GM23338 (cell line): ENCODE measurements at regions not wholly inside any gene's neighbourhood (a gene's known extent, or its start where the extent isn't known, plus 50 kb on each side); places are given as distances from the start of the nearest gene placed in this dataset.

Experiments used
- ATAC-seq: fragments of 200-7000 bp; cut with Tn5 transposase; 3 replicates; pipeline ENCODE4 v1.9.1; 2020
- DNase-seq: peaks from one replicate; pipeline ENCODE4 v3.0.0-alpha.2; 2015; ENCODE audit warnings: low spot score
- H2AFZ ChIP-seq: fragments of 200-600 bp; sonication (generic); 2 replicates; pipeline ENCODE4 v1.8.0; 2016; ENCODE audit warnings: antibody characterized with exemption, mild to moderate bottlenecking, moderate library complexity
- H3F3A ChIP-seq: fragments of 200-600 bp; sonication (generic); replicated peaks from 2 replicates; pipeline ENCODE4 v1.8.0; 2017; ENCODE audit warnings: antibody characterized with exemption, mixed run types, low read depth
- H3K27ac ChIP-seq: fragments of 200-600 bp; sonication (generic); 2 replicates; pipeline ENCODE4 v1.6.1; 2016; ENCODE audit warnings: low read depth
- H3K27me3 ChIP-seq: fragments of 200-600 bp; sonication (generic); 2 replicates; pipeline ENCODE4 v1.8.0; 2016; ENCODE audit warnings: mild to moderate bottlenecking, mixed run types, moderate library complexity; ENCODE audit not compliant: insufficient read depth
- H3K36me3 ChIP-seq: fragments of 200-600 bp; sonication (generic); 2 replicates; pipeline ENCODE4 v1.8.0; 2016; ENCODE audit warnings: mild to moderate bottlenecking; ENCODE audit not compliant: insufficient read depth
- H3K4me1 ChIP-seq: fragments of 200-600 bp; sonication (generic); 2 replicates; pipeline ENCODE4 v1.8.0; 2016; ENCODE audit warnings: mild to moderate bottlenecking, moderate library complexity; ENCODE audit not compliant: insufficient read depth
- H3K4me2 ChIP-seq: fragments of 200-600 bp; sonication (generic); 2 replicates; pipeline ENCODE4 v1.7.1; 2017; ENCODE audit warnings: mixed run types
- H3K4me3 ChIP-seq: fragments of 200-600 bp; sonication (generic); 2 replicates; pipeline ENCODE4 v1.6.1; 2016; ENCODE audit warnings: mixed run types
- H3K79me2 ChIP-seq: fragments of 200-600 bp; sonication (generic); replicated peaks from 2 replicates; pipeline ENCODE4 v1.8.0; 2017; ENCODE audit warnings: mild to moderate bottlenecking; ENCODE audit not compliant: insufficient read depth
- H3K9me2 ChIP-seq: fragments of 200-600 bp; sonication (generic); 2 replicates; pipeline ENCODE4 v1.8.0; 2017; ENCODE audit not compliant: insufficient read depth
- H4K20me1 ChIP-seq: fragments of 200-600 bp; sonication (generic); replicated peaks from 2 replicates; pipeline ENCODE4 v1.8.0; 2017; ENCODE audit warnings: mild to moderate bottlenecking; ENCODE audit not compliant: insufficient read depth
- H3K27ac Mint-ChIP-seq: 2 replicates; pipeline ENCODE4 v1.8.0; 2020; ENCODE audit warnings: inconsistent platforms, mild to moderate bottlenecking, moderate library complexity, mixed read lengths
- H3K27me3 Mint-ChIP-seq: 3 replicates; pipeline ENCODE4 v1.8.0; 2022; ENCODE audit warnings: low read depth, mild to moderate bottlenecking, moderate library complexity, mixed read lengths, inconsistent platforms; ENCODE audit not compliant: insufficient read depth, poor library complexity
- H3K36me3 Mint-ChIP-seq: 3 replicates; pipeline ENCODE4 v1.8.0; 2021; ENCODE audit warnings: low read depth, mild to moderate bottlenecking, inconsistent platforms, moderate library complexity, mixed read lengths
- H3K4me1 Mint-ChIP-seq: 3 replicates; pipeline ENCODE4 v1.8.0; 2020; ENCODE audit warnings: mild to moderate bottlenecking, inconsistent platforms, mixed read lengths
- H3K4me3 Mint-ChIP-seq: 3 replicates; pipeline ENCODE4 v1.8.0; 2021; ENCODE audit warnings: moderate library complexity, mild to moderate bottlenecking, inconsistent platforms, mixed read lengths
- H3K9me3 Mint-ChIP-seq: 3 replicates; pipeline ENCODE4 v1.8.0; 2020; ENCODE audit warnings: moderate library complexity, mild to moderate bottlenecking, inconsistent platforms, mixed read lengths
- CREB1 ChIP-seq: fragments of 250-450 bp; sonication (Bioruptor Pico); IDR thresholded peaks from 2 replicates; pipeline ENCODE4 v1.5.0; 2020; ENCODE audit warnings: low read depth, mild to moderate bottlenecking, moderate library complexity
- EZH2 ChIP-seq: fragments of 200-600 bp; sonication (generic); IDR thresholded peaks from one replicate; pipeline ENCODE4 v1.8.0; 2017; ENCODE audit warnings: antibody characterized with exemption, mild to moderate bottlenecking, low read depth; ENCODE audit not compliant: unreplicated experiment
- JUNB ChIP-seq: IDR thresholded peaks from one replicate; pipeline ENCODE4 v1.6.1; 2016; ENCODE audit warnings: antibody characterized with exemption; ENCODE audit not compliant: unreplicated experiment
- NANOG ChIP-seq: IDR thresholded peaks from 2 replicates; pipeline ENCODE4 v1.6.1; 2016; ENCODE audit warnings: antibody characterized with exemption, borderline replicate concordance
- POLR2AphosphoS5 ChIP-seq: IDR thresholded peaks from 2 replicates; pipeline ENCODE4 v1.6.1; 2016; ENCODE audit warnings: antibody characterized with exemption, low read depth
- STAT1 ChIP-seq: IDR thresholded peaks from one replicate; pipeline ENCODE4 v1.6.1; 2016; ENCODE audit warnings: antibody characterized with exemption; ENCODE audit not compliant: unreplicated experiment
- ZNF331 ChIP-seq: fragments of 250-450 bp; sonication (Bioruptor Pico); IDR thresholded peaks from 2 replicates; pipeline ENCODE4 v1.5.0; 2020; ENCODE audit warnings: low read depth, mild to moderate bottlenecking, moderate library complexity
- ZNF462 ChIP-seq: fragments of 250-450 bp; sonication (Bioruptor Pico); IDR thresholded peaks from 2 replicates; pipeline ENCODE4 v1.5.0; 2020; ENCODE audit warnings: mild to moderate bottlenecking, moderate library complexity
- TF ChIP-seq, protein P1 (sequence below), 2 experiments: fragments of 200-600 bp in 1 of 2; sonication (generic) in 1 of 2; conservative IDR thresholded peaks; 2 replicates each; pipeline versions ENCODE4 v1.5.1 to v1.6.1; 2016 to 2017; ENCODE audit warnings: antibody characterized with exemption in 2 of 2, low read depth in 2 of 2, mild to moderate bottlenecking in 2 of 2, moderate library complexity in 1 of 2
- TF ChIP-seq, protein P2 (sequence below): IDR thresholded peaks from 2 replicates; pipeline ENCODE4 v1.6.1; 2016; ENCODE audit warnings: antibody characterized with exemption
- TF ChIP-seq, protein P3 (sequence below): IDR thresholded peaks from one replicate; pipeline ENCODE4 v1.6.1; 2018; ENCODE audit warnings: antibody characterized with exemption; ENCODE audit not compliant: unreplicated experiment

GRCh38 chr5:8208307-8208706 is 339.4 kb downstream of the MTRR start:
- Mint-ChIP-seq H3K27me3 (no peaks in the 10 kb centered on the region), H3K36me3 (no peaks in the 10 kb centered on the region), H3K27ac (no peak overlapping the region), H3K4me3 (no peak overlapping the region), H3K9me3 (peaks cover 6% of the 10 kb centered on the region; the same call in 2 of the 3 replicates), H3K4me1 (no peaks in the 10 kb centered on the region)
- Histone ChIP-seq H3K4me1 (no peaks in the 10 kb centered on the region), H3K9me2 (peaks cover 4% of the 10 kb centered on the region; the same call in 1 of the 2 replicates), H3K4me2 (no peak overlapping the region), H3K79me2 (no peaks in the 10 kb centered on the region), H3K27me3 (no peaks in the 10 kb centered on the region), H3K4me3 (no peak overlapping the region), H3K27ac (no peak overlapping the region), H2AFZ (no peak overlapping the region), H3K36me3 (no peaks in the 10 kb centered on the region), H4K20me1 (no peaks in the 10 kb centered on the region), H3F3A (no peaks in the 10 kb centered on the region)
- TF ChIP-seq EZH2 (no peak), CREB1 (CRISPR knock-in tag) (no peak), NANOG (no peak), STAT1 (no peak), ZNF331 (CRISPR knock-in tag) (no peak), POLR2AphosphoS5 (no peak), ZNF462 (CRISPR knock-in tag) (no peak), JUNB (no peak)
- TF ChIP-seq, protein P1, sequence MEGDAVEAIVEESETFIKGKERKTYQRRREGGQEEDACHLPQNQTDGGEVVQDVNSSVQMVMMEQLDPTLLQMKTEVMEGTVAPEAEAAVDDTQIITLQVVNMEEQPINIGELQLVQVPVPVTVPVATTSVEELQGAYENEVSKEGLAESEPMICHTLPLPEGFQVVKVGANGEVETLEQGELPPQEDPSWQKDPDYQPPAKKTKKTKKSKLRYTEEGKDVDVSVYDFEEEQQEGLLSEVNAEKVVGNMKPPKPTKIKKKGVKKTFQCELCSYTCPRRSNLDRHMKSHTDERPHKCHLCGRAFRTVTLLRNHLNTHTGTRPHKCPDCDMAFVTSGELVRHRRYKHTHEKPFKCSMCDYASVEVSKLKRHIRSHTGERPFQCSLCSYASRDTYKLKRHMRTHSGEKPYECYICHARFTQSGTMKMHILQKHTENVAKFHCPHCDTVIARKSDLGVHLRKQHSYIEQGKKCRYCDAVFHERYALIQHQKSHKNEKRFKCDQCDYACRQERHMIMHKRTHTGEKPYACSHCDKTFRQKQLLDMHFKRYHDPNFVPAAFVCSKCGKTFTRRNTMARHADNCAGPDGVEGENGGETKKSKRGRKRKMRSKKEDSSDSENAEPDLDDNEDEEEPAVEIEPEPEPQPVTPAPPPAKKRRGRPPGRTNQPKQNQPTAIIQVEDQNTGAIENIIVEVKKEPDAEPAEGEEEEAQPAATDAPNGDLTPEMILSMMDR (conservative IDR thresholded peaks at IDR 0.05; ENCODE audit: low read depth in 2 of 2): no peak
- TF ChIP-seq, protein P2, sequence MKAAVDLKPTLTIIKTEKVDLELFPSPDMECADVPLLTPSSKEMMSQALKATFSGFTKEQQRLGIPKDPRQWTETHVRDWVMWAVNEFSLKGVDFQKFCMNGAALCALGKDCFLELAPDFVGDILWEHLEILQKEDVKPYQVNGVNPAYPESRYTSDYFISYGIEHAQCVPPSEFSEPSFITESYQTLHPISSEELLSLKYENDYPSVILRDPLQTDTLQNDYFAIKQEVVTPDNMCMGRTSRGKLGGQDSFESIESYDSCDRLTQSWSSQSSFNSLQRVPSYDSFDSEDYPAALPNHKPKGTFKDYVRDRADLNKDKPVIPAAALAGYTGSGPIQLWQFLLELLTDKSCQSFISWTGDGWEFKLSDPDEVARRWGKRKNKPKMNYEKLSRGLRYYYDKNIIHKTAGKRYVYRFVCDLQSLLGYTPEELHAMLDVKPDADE: no peak
- TF ChIP-seq, protein P3, sequence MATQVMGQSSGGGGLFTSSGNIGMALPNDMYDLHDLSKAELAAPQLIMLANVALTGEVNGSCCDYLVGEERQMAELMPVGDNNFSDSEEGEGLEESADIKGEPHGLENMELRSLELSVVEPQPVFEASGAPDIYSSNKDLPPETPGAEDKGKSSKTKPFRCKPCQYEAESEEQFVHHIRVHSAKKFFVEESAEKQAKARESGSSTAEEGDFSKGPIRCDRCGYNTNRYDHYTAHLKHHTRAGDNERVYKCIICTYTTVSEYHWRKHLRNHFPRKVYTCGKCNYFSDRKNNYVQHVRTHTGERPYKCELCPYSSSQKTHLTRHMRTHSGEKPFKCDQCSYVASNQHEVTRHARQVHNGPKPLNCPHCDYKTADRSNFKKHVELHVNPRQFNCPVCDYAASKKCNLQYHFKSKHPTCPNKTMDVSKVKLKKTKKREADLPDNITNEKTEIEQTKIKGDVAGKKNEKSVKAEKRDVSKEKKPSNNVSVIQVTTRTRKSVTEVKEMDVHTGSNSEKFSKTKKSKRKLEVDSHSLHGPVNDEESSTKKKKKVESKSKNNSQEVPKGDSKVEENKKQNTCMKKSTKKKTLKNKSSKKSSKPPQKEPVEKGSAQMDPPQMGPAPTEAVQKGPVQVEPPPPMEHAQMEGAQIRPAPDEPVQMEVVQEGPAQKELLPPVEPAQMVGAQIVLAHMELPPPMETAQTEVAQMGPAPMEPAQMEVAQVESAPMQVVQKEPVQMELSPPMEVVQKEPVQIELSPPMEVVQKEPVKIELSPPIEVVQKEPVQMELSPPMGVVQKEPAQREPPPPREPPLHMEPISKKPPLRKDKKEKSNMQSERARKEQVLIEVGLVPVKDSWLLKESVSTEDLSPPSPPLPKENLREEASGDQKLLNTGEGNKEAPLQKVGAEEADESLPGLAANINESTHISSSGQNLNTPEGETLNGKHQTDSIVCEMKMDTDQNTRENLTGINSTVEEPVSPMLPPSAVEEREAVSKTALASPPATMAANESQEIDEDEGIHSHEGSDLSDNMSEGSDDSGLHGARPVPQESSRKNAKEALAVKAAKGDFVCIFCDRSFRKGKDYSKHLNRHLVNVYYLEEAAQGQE: no peak
- DNase-seq (no peak), ATAC-seq (no peak)
